Loucy (cell line): ENCODE measurements at regions not wholly inside any gene's neighbourhood (a gene's known extent, or its start where the extent isn't known, plus 50 kb on each side); places are given as distances from the start of the nearest gene placed in this dataset.

Source experiments
- CTCF ChIP-seq: fragments of 200-600 bp; sonication (generic); conservative IDR thresholded peaks from 2 replicates; pipeline ENCODE4 v1.5.1; 2014; ENCODE audit warnings: mild to moderate bottlenecking, antibody characterized with exemption, low read length
- EZH2phosphoT487 ChIP-seq: fragments of 200-600 bp; IDR thresholded peaks from 2 replicates; pipeline ENCODE4 v1.6.1; 2018; ENCODE audit warnings: antibody characterized with exemption, mild to moderate bottlenecking, moderate library complexity, borderline replicate concordance

GRCh38 chr16:73287859-73288405 lies 240.0 kb upstream of the ZFHX3 start:
- TF ChIP-seq CTCF (no peak), EZH2phosphoT487 (no peak)
